Colonic mucosa (tissue), 4 donors: ENCODE measurements at regions not wholly inside any gene's neighbourhood (a gene's known extent, or its start where the extent isn't known, plus 50 kb on each side); places are given as distances from the start of the nearest gene placed in this dataset.

Source experiments
- DNase-seq: peaks from one replicate; pipeline ENCODE4 v3.0.0-alpha.2; 2020
- H3K27ac ChIP-seq: fragments of 200-600 bp; one replicate; pipeline ENCODE4 v1.8.0; 2021
- H3K27me3 ChIP-seq: fragments of 200-600 bp; one replicate; pipeline ENCODE4 v1.8.0; 2021
- H3K36me3 ChIP-seq: fragments of 200-600 bp; one replicate; pipeline ENCODE4 v1.8.0; 2021
- H3K4me1 ChIP-seq: fragments of 200-600 bp; one replicate; pipeline ENCODE4 v1.8.0; 2021; ENCODE audit warnings: mild to moderate bottlenecking
- H3K4me3 ChIP-seq: fragments of 200-600 bp; one replicate; pipeline ENCODE4 v1.8.0; 2021
- H3K9ac ChIP-seq, 2 donors: one replicate each; pipeline ENCODE4 v1.7.0; 2013; ENCODE audit warnings: control low read depth in 2 of 2, low read depth in 2 of 2, low read length in 2 of 2
- H3K9me3 ChIP-seq: fragments of 200-600 bp; one replicate; pipeline ENCODE4 v1.8.0; 2021
- CTCF ChIP-seq: fragments of 200-600 bp; IDR thresholded peaks from one replicate; pipeline ENCODE4 v1.8.0; 2022; ENCODE audit warnings: antibody characterized with exemption, mild to moderate bottlenecking
- intact Hi-C: fragments of 100-400 bp; cut with DNase I; formaldehyde crosslinking; loops from one replicate; pipeline ENCODE4 v1.14.1; 2022
- donor health status: healthy.
- donor health status: DM: no; HTN: no; CAD: no.
- donor health status: DM: no; HTN: no; CAD: no.

- Histone ChIP-seq H3K9ac (no peak overlapping the region), H3K4me3 (no peak overlapping the region), H3K4me1 (no peaks in the 10 kb centered on the region), H3K27ac (no peak overlapping the region), H3K27me3 (no peaks in the 10 kb centered on the region), H3K36me3 (no peaks in the 10 kb centered on the region), H3K9me3 (no peaks in the 10 kb centered on the region)
- no peak for TF ChIP-seq CTCF
- intact Hi-C loops: no loop called here
- no peak for DNase-seq
Observed at GRCh38 chr5:50934343-50934742, 267.9 kb downstream of the PARP8 start.

- H3K27ac ChIP-seq: no peak overlapping the region
- no peaks in the 10 kb centered on the region for H3K9me3 ChIP-seq
- no peak for DNase-seq
- H3K9ac ChIP-seq: no peak overlapping the region
- no peak overlapping the region for H3K4me3 ChIP-seq
- H3K27me3 ChIP-seq: no peaks in the 10 kb centered on the region
- no peak for TF ChIP-seq CTCF
- H3K36me3 ChIP-seq: no peaks in the 10 kb centered on the region
- intact Hi-C loops: no loop called here
- no peaks in the 10 kb centered on the region for H3K4me1 ChIP-seq
Observed at GRCh38 chr5:50945139-50945538, 278.7 kb downstream of the PARP8 start.

GRCh38 chr5:50947906-50948683 lies 281.7 kb downstream of the PARP8 start:
- Histone ChIP-seq H3K9me3 (no peaks in the 10 kb centered on the region), H3K36me3 (no peaks in the 10 kb centered on the region), H3K4me1 (no peaks in the 10 kb centered on the region), H3K27ac (no peak overlapping the region), H3K4me3 (no peak overlapping the region), H3K9ac (no peak overlapping the region), H3K27me3 (no peaks in the 10 kb centered on the region)
- no peak for DNase-seq
- no peak for TF ChIP-seq CTCF
- intact Hi-C loops: no loop called here

- Histone ChIP-seq H3K36me3 (no peaks in the 10 kb centered on the region), H3K9me3 (no peaks in the 10 kb centered on the region), H3K4me3 (no peak overlapping the region), H3K4me1 (no peaks in the 10 kb centered on the region), H3K27ac (no peak overlapping the region), H3K27me3 (no peaks in the 10 kb centered on the region), H3K9ac (no peak overlapping the region)
- TF ChIP-seq CTCF: no peak
- DNase-seq: no peak
- intact Hi-C loops: no loop called here
Observed at GRCh38 chr5:50953290-50953689, 286.9 kb downstream of the PARP8 start.

- Histone ChIP-seq H3K4me1 (no peaks in the 10 kb centered on the region), H3K27ac (no peak overlapping the region), H3K9me3 (no peaks in the 10 kb centered on the region), H3K4me3 (no peak overlapping the region), H3K36me3 (no peaks in the 10 kb centered on the region), H3K27me3 (peaks cover 6% of the 10 kb centered on the region), H3K9ac (no peak overlapping the region)
- intact Hi-C loops: loop anchor here (2.0 kb wide), 1 partner anchor 1048 kb away; no protein-coding TSS in a partner anchor
- peak; percentile 44 for TF ChIP-seq CTCF
- peak; percentile 51 for DNase-seq
Observed at GRCh38 chr5:50958852-50959457, 292.5 kb downstream of the PARP8 start.
